ENCODE measurements at regions not wholly inside any gene's neighbourhood (a gene's known extent, or its start where the extent isn't known, plus 50 kb on each side); places are given as distances from the start of the nearest gene placed in this dataset.
"Not testable (repeated sequence)": the region's sequence is repeated elsewhere in the genome, so short reads cannot be mapped to it uniquely, and the experiment has no call there.

GRCh38 chr3:177646749-177647148 lies 449.5 kb upstream of the TBL1XR1 start:
- H3K4me3 ChIP-seq (ENCODE audit: low read length): no peak overlapping the region
- DNase-seq (ENCODE audit: low read depth, low spot score): peak; percentile 54

GRCh38 chr3:177647341-177647740 lies 450.1 kb upstream of the TBL1XR1 start:
- DNase-seq (ENCODE audit: low read depth, low spot score): no peak
- H3K4me3 ChIP-seq (ENCODE audit: low read length): no peak overlapping the region

DNA sequence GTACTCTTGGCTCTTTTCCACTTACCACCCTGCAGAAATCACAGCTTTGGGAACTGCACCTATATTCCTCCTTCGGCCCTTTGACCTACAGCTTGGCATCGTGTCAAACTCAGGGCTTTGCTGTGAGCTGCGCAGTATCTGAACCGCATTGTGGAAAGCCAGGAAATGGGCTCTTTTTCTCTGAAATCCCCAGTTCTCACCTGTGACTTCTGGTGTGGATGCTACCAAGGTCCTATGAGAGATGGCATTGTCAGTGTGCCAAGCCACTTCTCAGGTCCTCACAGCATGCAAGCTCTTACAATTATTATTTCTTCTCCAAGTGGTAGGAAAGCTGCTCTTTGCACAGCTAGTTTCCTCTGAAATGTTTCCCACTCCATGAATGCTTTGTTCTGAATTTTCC lies 450.6 kb upstream of the TBL1XR1 start:
- no peak for DNase-seq (ENCODE audit: low read depth, low spot score)
- no peak overlapping the region for H3K4me3 ChIP-seq (ENCODE audit: low read length)

DNA sequence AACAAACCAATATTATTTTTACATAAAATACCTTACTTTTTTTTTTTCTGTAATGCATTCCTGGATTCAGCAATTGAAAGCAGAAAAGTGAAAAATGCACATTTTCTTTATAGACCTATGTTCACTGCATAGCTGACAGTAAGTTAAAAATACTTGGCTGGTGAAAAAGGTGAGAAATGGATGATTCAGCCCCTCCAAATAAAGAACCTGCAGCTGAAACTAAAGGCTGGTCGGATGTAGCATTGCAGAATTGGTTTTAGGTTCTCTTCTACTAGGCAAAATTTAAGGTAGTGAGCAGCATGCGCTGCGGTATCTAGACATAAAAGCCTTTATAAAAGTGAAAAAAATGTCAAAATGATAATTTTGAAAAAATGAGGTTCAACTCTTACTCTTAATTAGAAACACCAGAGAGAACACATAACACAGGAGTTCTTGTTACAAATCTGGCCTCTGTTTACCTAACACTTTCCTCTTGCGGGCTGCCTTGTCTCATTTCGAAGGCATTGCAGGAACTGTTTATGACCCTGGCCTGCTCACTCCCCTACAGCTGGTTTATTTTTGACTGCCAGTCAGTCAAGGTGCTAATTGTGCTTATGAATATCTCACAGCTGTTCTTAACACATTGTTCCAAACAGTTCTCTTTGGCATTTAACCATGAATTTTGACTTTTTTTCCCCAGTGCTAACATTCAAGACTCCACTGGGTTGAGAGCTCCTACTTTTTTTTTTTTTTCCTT lies 455.4 kb upstream of the TBL1XR1 start:
- H3K4me3 ChIP-seq (ENCODE audit: low read length): no peak overlapping the region
- DNase-seq (ENCODE audit: low read depth, low spot score): no peak

DNA sequence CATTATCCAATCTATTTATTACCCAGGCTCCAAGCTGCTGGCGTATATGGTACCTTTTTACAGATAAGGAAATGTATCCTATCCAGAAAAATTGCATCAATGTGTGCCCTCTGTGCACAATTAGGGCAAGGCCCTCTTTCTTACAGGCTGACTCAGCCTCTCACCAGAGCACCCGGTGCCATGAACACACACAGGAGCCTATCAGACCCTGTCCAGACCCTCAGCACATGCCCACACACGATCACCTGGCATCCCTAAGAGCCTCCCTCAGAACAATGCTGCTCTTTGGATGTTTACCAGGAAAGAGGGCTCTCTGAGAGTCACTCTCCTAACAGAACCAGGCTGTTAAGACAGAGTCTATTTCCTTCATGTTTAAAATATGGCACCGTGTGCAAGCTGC lies 460.0 kb upstream of the TBL1XR1 start:
- DNase-seq (ENCODE audit: low read depth, low spot score): no peak
- H3K4me3 ChIP-seq (ENCODE audit: low read length): no peak overlapping the region

GRCh38 chr3:177658354-177658753 lies 461.1 kb upstream of the TBL1XR1 start:
- H3K4me3 ChIP-seq (ENCODE audit: low read length): no peak overlapping the region
- no peak for DNase-seq (ENCODE audit: low read depth, low spot score)

DNA sequence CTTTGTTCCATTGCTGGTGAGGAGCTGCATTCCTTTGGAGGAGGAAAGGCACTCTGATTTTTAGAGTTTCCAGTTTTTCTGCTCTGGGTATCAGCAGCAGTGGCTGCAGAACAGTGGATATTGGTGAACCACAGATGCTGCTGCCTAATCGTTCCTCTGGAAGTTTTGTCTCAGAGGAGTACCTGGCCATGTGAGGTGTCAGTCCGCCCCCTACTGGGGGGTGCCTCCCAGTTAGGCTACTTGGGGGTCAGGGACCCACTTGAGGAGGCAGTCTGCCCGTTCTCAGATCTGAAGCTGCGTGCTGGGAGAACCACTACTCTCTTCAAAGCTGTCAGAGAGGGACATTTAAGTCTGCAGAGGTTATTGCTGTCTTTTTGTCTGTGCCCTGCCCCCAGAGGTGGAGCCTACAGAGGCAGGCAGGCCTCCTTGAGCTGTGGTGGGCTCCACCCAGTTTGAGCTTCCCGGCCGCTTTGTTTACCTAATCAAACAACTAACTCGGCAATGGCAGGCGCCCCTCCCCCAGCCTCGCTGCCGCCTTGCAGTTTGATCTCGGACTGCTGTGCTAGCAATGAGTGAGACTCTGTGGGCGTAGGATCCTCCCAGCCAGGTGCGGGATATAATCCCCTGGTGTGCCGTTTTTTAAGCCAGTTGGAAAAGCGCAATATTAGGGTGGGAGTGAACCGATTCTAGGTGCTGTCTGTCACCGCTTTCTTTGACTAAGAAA lies 467.3 kb upstream of the TBL1XR1 start:
- H3K4me3 ChIP-seq (ENCODE audit: low read length); DNase-seq (ENCODE audit: low read depth, low spot score): not testable (repeated sequence)

GRCh38 chr3:177665122-177665808 lies 468.0 kb upstream of the TBL1XR1 start:
- H3K4me3 ChIP-seq (ENCODE audit: low read length): no peak overlapping the region
- DNase-seq (ENCODE audit: low read depth, low spot score): no peak

DNA sequence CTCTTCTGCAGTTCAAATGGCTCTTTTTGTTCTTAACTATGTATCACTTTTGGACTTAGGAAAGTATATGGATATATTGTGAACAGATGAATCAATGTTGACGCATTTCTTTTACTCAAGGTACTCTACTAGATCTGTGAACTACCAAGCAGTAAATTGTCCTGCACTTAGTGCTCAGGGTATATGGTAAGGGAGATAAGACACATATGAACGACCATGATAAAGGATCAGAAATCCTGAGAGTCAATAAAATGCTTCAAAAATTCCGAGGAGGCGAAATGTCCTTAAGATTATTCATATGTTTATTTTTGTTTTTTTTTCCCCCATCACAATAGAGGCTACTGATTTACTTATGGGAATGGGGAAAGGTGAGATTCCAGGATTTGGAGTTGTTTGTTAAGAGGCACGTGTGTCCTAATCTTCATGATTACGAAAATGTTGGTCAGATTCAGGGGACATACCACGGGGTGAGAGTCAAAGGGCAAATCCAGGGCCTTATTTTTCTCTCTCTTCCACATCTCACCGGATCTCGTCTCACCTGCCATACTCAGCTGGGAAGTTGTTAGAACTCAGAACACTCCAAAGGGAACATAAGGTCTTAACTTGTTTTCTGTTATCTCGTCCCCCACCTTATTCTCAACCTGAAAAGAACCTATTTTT lies 475.1 kb upstream of the TBL1XR1 start:
- H3K4me3 ChIP-seq (ENCODE audit: low read length): no peak overlapping the region
- no peak for DNase-seq (ENCODE audit: low read depth, low spot score)

DNA sequence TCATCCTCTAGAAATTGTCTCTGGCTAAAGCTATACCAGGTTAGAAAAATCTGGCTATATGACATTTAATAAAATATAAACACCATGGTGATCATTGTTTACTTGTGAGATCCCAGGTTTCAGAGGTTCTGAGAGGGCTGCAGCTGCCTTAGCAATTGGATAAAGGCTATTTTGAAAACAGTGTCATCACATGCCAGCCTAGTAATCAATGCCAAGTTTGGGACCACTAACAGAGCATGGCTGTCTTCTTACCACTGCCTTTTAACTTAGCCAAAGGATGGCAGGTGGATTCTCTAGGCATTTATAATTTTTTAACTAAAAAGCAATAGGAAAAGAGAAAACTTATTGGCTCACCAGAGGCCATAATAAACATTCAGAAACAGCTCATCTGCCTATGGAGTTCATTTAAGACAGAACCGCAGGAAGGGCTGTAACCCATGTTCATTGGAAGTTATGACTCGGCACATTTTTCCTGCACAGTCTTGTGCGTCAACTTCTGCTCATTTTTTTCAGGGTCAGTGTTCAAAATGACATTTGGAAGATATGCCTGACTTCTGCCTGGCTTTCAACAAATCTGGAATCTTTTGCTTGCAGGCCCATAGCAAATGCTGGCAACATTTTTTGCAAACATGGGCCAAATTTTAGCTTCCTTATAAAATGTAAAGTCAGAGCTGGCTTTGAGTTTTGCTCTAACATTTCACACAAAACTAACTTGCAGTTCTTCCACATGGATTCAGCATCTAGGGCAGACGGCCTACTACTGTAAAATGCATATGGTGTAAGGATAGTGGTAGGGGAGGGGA lies 476.0 kb upstream of the TBL1XR1 start:
- H3K4me3 ChIP-seq (ENCODE audit: low read length): no peak overlapping the region

DNA sequence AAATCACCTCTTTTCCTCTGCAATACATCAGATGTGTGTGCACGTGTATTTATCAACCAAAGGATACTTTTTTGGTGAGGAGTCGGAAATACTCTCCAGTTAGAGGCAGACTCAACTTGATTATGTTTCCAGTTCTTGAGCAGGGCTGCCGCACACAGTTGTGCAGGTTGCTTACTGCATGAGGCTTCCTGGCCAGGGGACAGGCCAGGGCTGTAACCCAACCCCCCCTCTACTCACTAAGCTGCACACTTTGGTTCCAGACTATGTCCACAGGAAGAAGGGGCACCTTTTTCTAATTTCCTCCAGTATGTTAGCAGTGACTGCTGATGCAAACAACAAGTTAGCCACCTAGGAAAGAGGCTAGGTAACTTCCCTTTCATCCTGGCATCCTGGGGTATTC lies 476.9 kb upstream of the TBL1XR1 start:
- DNase-seq (ENCODE audit: low read depth, low spot score): no peak
- H3K4me3 ChIP-seq (ENCODE audit: low read length): no peak overlapping the region

More for the DNA sequence above, 476.0 kb upstream of the TBL1XR1 start:
- DNase-seq (ENCODE audit: low read depth, low spot score): no peak

DNA sequence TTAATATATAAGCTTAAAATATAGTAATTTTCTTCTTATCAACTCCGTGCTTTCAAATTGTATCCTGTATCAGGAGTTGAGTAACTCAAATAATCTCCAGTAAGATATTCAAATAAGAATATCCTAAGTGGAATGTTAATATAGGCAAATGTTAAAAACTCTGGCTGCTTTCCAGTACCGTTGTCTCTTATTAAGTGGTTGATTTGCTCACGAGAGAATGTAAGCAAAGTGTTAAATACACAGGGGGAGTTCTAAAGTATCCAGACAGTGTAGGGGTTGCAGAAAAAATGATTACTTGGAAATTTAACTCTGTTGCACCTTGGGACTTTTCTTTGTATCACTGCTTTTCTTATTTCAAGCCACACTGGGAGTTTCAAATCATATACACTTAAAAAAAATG lies 478.9 kb upstream of the TBL1XR1 start:
- no peak for DNase-seq (ENCODE audit: low read depth, low spot score)
- H3K4me3 ChIP-seq (ENCODE audit: low read length): no peak overlapping the region

GRCh38 chr3:177676947-177677587 lies 479.8 kb upstream of the TBL1XR1 start:
- H3K4me3 ChIP-seq (ENCODE audit: low read length): no peak overlapping the region
- DNase-seq (ENCODE audit: low read depth, low spot score): no peak

DNA sequence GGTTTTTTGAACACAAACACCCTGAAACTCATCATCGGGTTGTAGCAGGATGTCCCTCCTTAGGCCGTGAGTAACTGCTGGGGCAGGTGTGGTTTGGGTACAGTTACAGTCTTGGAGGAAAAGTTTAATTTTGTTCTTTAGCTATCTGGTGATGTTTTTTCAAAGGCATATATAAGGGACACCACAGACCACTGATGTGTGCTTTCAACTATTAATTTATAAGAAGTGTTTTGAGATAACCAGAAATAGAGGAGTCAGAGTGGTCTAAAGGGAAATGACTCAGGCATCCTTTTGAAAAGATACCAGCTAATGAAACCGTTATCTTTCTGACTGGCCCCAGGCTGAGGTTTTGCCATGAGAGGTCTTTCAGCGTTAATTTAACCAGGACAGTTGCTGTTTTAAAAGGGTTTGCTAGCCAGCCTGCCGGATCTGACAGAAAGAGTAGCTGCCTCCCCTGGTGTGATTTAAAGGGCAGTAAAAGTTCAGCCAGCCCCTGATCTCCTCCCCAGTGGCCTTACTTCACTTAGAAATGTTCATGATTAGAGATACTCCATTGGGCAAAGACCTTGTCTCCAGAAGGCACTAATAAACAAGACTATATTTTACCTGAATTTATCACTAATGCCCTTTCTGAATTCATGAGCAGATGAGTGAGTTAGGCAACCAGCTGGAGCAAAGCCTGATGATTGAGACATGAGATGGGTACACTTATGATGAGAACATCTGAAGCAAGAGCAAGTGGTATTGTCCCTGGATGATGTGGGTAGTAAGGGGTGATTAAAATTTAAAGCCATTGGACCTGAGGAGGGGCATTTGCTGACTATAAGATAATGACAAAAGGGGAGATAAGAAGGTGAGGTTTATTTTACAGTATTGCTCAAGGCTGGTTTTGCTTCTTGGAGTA lies 482.5 kb upstream of the TBL1XR1 start:
- no peak for DNase-seq (ENCODE audit: low read depth, low spot score)
- H3K4me3 ChIP-seq (ENCODE audit: low read length): no peak overlapping the region

DNA sequence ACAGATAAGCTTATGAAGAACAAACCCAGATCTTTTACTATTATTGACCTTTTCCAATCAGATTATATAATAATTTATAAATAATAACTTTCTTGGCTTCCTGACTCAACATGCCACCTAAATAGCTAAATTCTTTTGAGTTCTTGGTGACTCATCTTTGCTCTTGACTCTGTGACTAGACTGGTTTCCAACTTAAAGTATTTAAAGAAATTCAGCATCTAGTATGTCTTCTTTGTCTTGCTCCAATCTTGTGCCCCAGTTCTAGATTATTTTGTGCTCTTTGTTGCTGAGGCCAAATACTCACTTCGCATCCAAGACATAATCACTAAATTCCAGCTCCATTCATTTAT lies 483.2 kb upstream of the TBL1XR1 start:
- H3K4me3 ChIP-seq (ENCODE audit: low read length): no peak overlapping the region
- no peak for DNase-seq (ENCODE audit: low read depth, low spot score)

- DNase-seq (ENCODE audit: low read depth, low spot score): no peak
- no peak overlapping the region for H3K4me3 ChIP-seq (ENCODE audit: low read length)
Observed at GRCh38 chr3:177681156-177681555, 483.9 kb upstream of the TBL1XR1 start.

GRCh38 chr3:177681852-177682251 lies 484.6 kb upstream of the TBL1XR1 start:
- no peak overlapping the region for H3K4me3 ChIP-seq (ENCODE audit: low read length)
- no peak for DNase-seq (ENCODE audit: low read depth, low spot score)

- no peak for DNase-seq (ENCODE audit: low read depth, low spot score)
- H3K4me3 ChIP-seq (ENCODE audit: low read length): no peak overlapping the region
Observed at GRCh38 chr3:177683586-177683985, 486.3 kb upstream of the TBL1XR1 start.

Measured in Jurkat, Clone E6-1 (cell line).